NCI-H2081 (cell line): ENCODE measurements at regions not wholly inside any gene's neighbourhood (a gene's known extent, or its start where the extent isn't known, plus 50 kb on each side); places are given as distances from the start of the nearest gene placed in this dataset.

ENCODE experiments used
- DNase-seq, 2 experiments: peaks; one replicate each; lab custom pipeline; 2025; lab: John Stamatoyannopoulos, UW

GRCh38 chr12:124504273-124505000 lies 63.0 kb downstream of the NCOR2 start:
- DNase-seq = peak in 1 of 2 experiments; percentile 15

- no peak for DNase-seq
These were observed 64.1 kb downstream of the NCOR2 start for GRCh38 chr12:124503305-124503704.

DNA sequence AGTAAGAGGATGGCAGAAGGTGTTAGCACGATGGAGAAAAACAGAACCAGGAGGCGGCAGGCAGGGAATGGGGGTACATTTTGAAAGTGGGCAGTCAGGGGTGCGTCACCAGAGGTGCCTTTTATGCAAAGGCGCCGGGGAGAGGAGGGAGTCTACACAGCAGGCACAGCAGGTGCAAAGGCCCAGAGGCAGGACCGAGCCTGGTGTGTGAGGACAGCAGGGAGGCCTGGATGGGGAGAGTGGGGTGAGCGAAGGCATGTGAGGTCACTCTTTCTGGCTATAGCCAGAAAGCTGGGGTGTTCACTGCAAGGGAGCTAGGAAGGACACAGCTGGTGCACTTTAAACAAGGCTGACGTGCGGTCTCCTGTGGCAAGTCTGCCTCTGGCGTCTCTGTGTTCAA lies 65.0 kb downstream of the NCOR2 start:
- no peak for DNase-seq

- DNase-seq = peak in 1 of 2 experiments; percentile 11
These were observed 65.6 kb downstream of the NCOR2 start for GRCh38 chr12:124501827-124502226.

DNA sequence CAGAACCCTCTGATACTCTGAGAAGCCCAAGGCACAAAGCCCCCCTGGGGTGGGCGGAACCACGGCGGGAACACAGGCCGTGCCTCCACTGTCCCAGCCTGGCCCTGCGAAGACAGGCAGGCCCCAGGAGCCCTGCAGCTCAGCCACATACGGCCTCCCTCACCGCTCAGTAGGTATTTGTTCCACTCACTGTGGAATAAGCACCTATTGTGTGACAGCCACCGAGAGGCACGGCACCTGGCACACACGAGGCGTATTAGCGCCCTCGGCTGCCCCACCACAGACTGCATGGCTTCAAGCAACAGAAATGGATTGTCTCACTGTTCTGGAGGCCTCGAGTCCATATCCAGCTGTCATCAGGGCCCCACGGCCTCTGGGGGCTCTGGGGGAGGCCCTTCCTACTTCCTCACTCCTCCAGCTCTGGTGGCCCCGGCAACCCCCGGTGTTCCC lies 66.3 kb downstream of the NCOR2 start:
- no peak for DNase-seq

- DNase-seq = no peak
These were observed 67.5 kb downstream of the NCOR2 start for GRCh38 chr12:124499898-124500244.

GRCh38 chr12:124499190-124499753 lies 68.1 kb downstream of the NCOR2 start:
- DNase-seq = no peak

GRCh38 chr12:124498275-124499189 lies 68.9 kb downstream of the NCOR2 start:
- no peak for DNase-seq

DNA sequence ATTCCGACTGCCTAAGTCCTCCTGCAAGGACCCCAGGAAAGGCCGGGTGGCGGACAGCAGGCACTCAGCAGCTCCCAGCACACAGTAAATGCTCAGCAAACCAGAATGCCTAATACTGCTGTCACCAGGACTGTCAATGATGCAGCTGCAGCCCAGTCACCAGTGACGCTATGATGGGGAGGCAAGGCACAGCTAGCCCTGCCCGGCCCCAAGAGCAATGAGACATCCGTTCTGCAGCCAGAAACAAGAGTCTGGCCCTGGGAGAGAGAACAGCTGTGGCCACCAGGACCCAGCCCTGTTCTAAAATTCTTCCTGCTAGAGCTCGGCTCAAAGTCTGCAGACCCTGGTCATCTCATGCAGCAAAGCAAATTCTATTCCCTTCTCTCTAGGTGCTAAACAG lies 69.8 kb downstream of the NCOR2 start:
- DNase-seq = no peak

DNA sequence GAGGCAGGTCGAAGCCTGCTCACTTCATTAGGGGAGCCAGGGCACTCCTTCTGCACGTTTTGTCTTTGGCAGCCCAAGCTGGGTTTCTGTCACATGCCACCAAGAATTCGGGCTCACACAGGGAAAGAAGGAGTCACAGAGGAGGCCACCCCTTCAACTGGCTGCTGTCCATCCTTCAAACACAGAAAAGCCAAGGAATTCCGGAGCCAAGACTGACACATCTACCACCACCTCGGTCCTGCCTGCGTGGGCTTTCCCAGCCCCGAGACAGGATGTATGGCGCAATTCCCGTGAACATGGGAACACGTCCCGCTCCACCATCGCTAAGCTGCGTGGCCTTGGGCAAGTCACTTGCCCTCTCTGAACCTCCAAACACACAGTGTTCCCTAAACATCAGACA lies 70.4 kb downstream of the NCOR2 start:
- no peak for DNase-seq

- no peak for DNase-seq
These were observed 70.8 kb downstream of the NCOR2 start for GRCh38 chr12:124496584-124496983.

DNA sequence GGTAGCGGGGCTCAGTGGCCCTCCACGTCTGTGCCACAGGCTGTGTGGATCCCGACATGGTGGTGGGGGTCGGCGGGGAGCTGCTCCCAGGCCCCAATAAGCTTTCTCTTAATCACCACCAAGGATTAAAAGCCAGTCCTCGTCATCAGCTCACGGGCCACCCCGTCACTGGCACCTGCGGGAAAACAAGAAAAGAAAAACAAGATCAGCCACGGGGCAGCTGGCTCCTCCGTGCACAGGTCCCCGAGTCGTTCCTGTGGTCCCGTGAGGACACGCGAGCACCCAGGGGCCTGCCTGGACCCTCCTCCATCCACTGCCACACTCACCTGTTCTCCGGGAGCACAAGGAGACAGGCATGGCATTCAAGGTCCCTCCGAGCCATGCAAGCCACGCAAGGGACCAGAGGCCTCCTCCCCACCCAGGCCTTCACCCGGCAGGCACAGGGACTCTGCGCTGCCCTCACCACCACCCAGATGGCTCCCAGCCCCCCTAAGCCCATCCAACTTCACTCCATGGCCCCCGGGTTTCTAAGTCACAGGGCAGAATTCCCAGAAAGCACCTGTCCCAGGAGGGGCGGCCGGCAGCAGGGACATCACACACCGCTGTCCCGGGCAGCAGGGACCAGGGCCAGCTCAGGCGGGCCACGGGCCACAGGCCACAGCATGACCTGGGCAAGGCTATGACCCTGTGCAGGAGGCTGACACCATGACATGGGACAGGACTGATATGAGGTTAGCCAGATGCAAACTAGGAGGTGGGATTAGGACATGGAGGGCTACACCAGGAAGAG lies 72.0 kb downstream of the NCOR2 start:
- no peak for DNase-seq

DNA sequence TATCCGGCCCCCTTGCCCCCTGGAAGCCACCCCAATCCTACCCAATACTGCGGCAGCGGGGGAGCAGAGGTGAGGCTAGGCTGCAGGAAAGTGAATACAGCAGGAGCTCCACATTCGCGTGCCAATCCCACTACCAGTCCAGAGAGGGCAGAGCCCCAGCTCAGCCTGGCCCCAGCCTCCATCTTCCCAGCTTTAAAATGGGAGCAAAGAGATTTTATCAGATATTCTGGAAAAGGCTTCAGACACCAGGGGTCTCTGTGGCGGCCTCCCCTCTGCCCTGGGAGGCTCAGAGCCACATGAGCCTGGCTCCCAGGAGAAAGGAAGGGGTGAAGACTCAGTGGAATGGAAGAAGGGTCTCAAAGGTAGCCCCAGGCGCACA lies 72.7 kb downstream of the NCOR2 start:
- DNase-seq = no peak

GRCh38 chr12:124493809-124494750 lies 73.3 kb downstream of the NCOR2 start:
- no peak for DNase-seq

GRCh38 chr12:124492879-124493808 lies 74.3 kb downstream of the NCOR2 start:
- no peak for DNase-seq

DNA sequence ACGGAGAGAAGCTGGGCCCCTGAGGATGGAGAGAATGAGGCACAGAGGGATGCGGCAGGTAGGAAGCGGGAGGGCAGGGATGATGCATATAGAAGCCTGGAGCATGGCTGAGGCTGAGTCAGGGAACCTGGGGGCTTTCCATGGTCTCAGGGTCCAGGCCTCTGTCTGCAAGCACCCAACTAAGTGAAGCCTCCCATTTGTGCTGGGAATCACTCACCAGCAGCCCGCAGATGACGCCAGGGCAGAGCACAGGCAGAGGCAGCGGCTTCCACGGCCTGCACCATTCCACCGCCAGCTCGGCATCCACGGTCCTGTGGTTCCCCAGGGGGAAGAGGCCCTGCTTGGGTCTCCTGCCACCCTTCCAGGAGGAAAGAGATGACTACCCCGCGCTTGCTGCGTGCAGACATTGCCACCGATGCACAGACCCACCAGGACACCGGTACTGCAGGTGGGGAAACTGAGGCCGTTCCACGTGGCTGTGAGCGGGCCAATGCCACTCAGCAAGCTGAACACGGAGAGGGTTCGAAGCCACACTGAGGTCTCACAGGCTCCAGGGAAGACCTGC lies 75.5 kb downstream of the NCOR2 start:
- DNase-seq = no peak

- DNase-seq = no peak
These were observed 76.1 kb downstream of the NCOR2 start for GRCh38 chr12:124491310-124491709.

GRCh38 chr12:124490584-124491305 lies 76.7 kb downstream of the NCOR2 start:
- DNase-seq = no peak
